Lower leg skin (tissue), 4 donors: ENCODE measurements at regions not wholly inside any gene's neighbourhood (a gene's known extent, or its start where the extent isn't known, plus 50 kb on each side); places are given as distances from the start of the nearest gene placed in this dataset.

Source experiments
- DNase-seq, 2 donors: peaks; one replicate each; pipeline ENCODE4 v3.0.0-alpha.2; 2019; ENCODE audit warnings: low spot score in 2 of 2
- H3K4me3 ChIP-seq: fragments of 200-600 bp; sonication (generic); 2 replicates; pipeline ENCODE4 v1.5.1; 2017; ENCODE audit warnings: mild to moderate bottlenecking, low read depth; ENCODE audit not compliant: poor library complexity, severe bottlenecking
- CTCF ChIP-seq, 3 donors: fragments of 450-650 bp; IDR thresholded peaks; one replicate each; pipeline ENCODE4 v1.5.1; 2016; ENCODE audit warnings: antibody characterized with exemption in 3 of 3, mild to moderate bottlenecking in 3 of 3, moderate library complexity in 2 of 3
- POLR2A ChIP-seq, 2 donors: fragments of 450-650 bp; IDR thresholded peaks; one replicate each; pipeline ENCODE4 v1.6.1; 2016 to 2017; ENCODE audit warnings: antibody characterized with exemption in 2 of 2, mild to moderate bottlenecking in 1 of 2, moderate library complexity in 1 of 2
- WGBS, 2 donors: methylation state at CpG; one replicate each; pipeline ENCODE4 v1.1.5; 2018; 5-methylcytosine and 5-hydroxymethylcytosine counted together
- intact Hi-C: fragments of 100-400 bp; cut with DNase I; formaldehyde crosslinking; loops from one replicate; pipeline ENCODE4 v1.15.0; 2023; ENCODE audit warnings: low total_unique reads

- WGBS, 2 donors = 82 to 89% methylated on average over 6 of the region's 6 CpGs
- intact Hi-C loops = no loop called here
- no peak for DNase-seq
- TF ChIP-seq POLR2A (IDR thresholded peaks at IDR 0.05) (no peak), CTCF (IDR thresholded peaks at IDR 0.05) (no peak)
- H3K4me3 ChIP-seq = no peak overlapping the region
Measured at GRCh38 chr2:160931531-160931930, 228.7 kb upstream of the TANK start.

GRCh38 chr2:160932960-160933359, 227.3 kb upstream of the TANK start:
- 82 to 90% methylated on average over 2 of the region's 2 CpGs for WGBS, 2 donors
- intact Hi-C loops = no loop called here
- TF ChIP-seq CTCF (IDR thresholded peaks at IDR 0.05) = no peak
- no peak overlapping the region for H3K4me3 ChIP-seq
- DNase-seq = no peak

- TF ChIP-seq CTCF (IDR thresholded peaks at IDR 0.05) (no peak), POLR2A (IDR thresholded peaks at IDR 0.05) (no peak)
- DNase-seq = no peak
- H3K4me3 ChIP-seq = no peak overlapping the region
- intact Hi-C loops = no loop called here
- WGBS, 2 donors = 89 to 96% methylated on average over 4 of the region's 4 CpGs
Measured at GRCh38 chr2:160934263-160934662, 226.0 kb upstream of the TANK start.

- intact Hi-C loops = no loop called here
- no peak overlapping the region for H3K4me3 ChIP-seq
- TF ChIP-seq CTCF (IDR thresholded peaks at IDR 0.05) (no peak), POLR2A (IDR thresholded peaks at IDR 0.05) (no peak)
- WGBS, 2 donors = 81 to 90% methylated on average over 2 of the region's 2 CpGs
- DNase-seq = no peak
Measured at GRCh38 chr2:160934991-160935390, 225.2 kb upstream of the TANK start.

GRCh38 chr2:160936044-160936806, 224.0 kb upstream of the TANK start:
- TF ChIP-seq POLR2A (IDR thresholded peaks at IDR 0.05) (no peak), CTCF (IDR thresholded peaks at IDR 0.05) (no peak)
- no peak overlapping the region for H3K4me3 ChIP-seq
- 70 to 77% methylated on average over 5 of the region's 5 CpGs for WGBS, 2 donors
- no peak for DNase-seq
- intact Hi-C loops = no loop called here

GRCh38 chr2:160940271-160940670, 220.0 kb upstream of the TANK start:
- 92 to 96% methylated on average over 1 of the region's 1 CpG for WGBS, 2 donors
- no peak for TF ChIP-seq POLR2A (IDR thresholded peaks at IDR 0.05)
- TF ChIP-seq CTCF (IDR thresholded peaks at IDR 0.05) = no peak
- no peak for DNase-seq
- intact Hi-C loops = no loop called here
- H3K4me3 ChIP-seq = no peak overlapping the region
